KBM-7 (cell line): ENCODE measurements at regions not wholly inside any gene's neighbourhood (a gene's known extent, or its start where the extent isn't known, plus 50 kb on each side); places are given as distances from the start of the nearest gene placed in this dataset.
A peak's percentile ranks its signal among the peaks of the same experiment; 100 is the strongest.

Experiments
- DNase-seq: peaks from one replicate; pipeline ENCODE4 v3.0.0-alpha.2; 2015
- in situ Hi-C: fragments of 300-500 bp; cut with MboI; formaldehyde crosslinking; loops from 2 replicates; pipeline ENCODE4 v1.14.3; 2020; ENCODE audit warnings: low sequenced_read_pairs, low pct_unique_long_range_greater_than_20kb, mixed read lengths

GRCh38 chr3:16797831-16798230, 86.9 kb upstream of the PLCL2 start:
- in situ Hi-C loops: no loop called here
- DNase-seq: no peak

GRCh38 chr3:16798738-16799137, 86.0 kb upstream of the PLCL2 start:
- in situ Hi-C loops: no loop called here

GRCh38 chr3:16800361-16800760, 84.4 kb upstream of the PLCL2 start:
- DNase-seq: no peak
- in situ Hi-C loops: no loop called here

More at GRCh38 chr3:16798738-16799137, 86.0 kb upstream of the PLCL2 start:
- no peak for DNase-seq

GRCh38 chr3:16801223-16801622, 83.5 kb upstream of the PLCL2 start:
- in situ Hi-C loops: no loop called here
- DNase-seq: peak; percentile 83

- in situ Hi-C loops: no loop called here
- DNase-seq: peak; percentile 72
These were observed 83.1 kb upstream of the PLCL2 start for GRCh38 chr3:16801698-16802097.

- no peak for DNase-seq
- in situ Hi-C loops: no loop called here
These were observed 82.4 kb upstream of the PLCL2 start for GRCh38 chr3:16802389-16802788.

- DNase-seq: no peak
- in situ Hi-C loops: no loop called here
These were observed 81.7 kb upstream of the PLCL2 start for GRCh38 chr3:16803019-16803418.

GRCh38 chr3:16807391-16807790, 77.4 kb upstream of the PLCL2 start:
- in situ Hi-C loops: no loop called here
- no peak for DNase-seq

- in situ Hi-C loops: no loop called here
- DNase-seq: no peak
These were observed 76.2 kb upstream of the PLCL2 start for GRCh38 chr3:16808393-16809107.

- DNase-seq: no peak
- in situ Hi-C loops: no loop called here
These were observed 75.3 kb upstream of the PLCL2 start for GRCh38 chr3:16809482-16809881.

- in situ Hi-C loops: no loop called here
- DNase-seq: no peak
These were observed 74.8 kb upstream of the PLCL2 start for GRCh38 chr3:16809993-16810392.

GRCh38 chr3:16810593-16811367, 74.0 kb upstream of the PLCL2 start:
- no peak for DNase-seq
- in situ Hi-C loops: no loop called here

GRCh38 chr3:16811950-16812349, 72.8 kb upstream of the PLCL2 start:
- in situ Hi-C loops: no loop called here

GRCh38 chr3:16813336-16813735, 71.4 kb upstream of the PLCL2 start:
- no peak for DNase-seq
- in situ Hi-C loops: no loop called here

More at GRCh38 chr3:16811950-16812349, 72.8 kb upstream of the PLCL2 start:
- DNase-seq: no peak

GRCh38 chr3:16816048-16816780, 68.5 kb upstream of the PLCL2 start:
- in situ Hi-C loops: no loop called here
- DNase-seq: no peak

GRCh38 chr3:16817197-16817596, 67.6 kb upstream of the PLCL2 start:
- no peak for DNase-seq
- in situ Hi-C loops: no loop called here

GRCh38 chr3:16818194-16818593, 66.6 kb upstream of the PLCL2 start:
- DNase-seq: no peak
- in situ Hi-C loops: no loop called here

GRCh38 chr3:16818945-16819344, 65.8 kb upstream of the PLCL2 start:
- no peak for DNase-seq
- in situ Hi-C loops: no loop called here

GRCh38 chr3:16820485-16820884, 64.3 kb upstream of the PLCL2 start:
- DNase-seq: no peak
- in situ Hi-C loops: no loop called here

- in situ Hi-C loops: no loop called here
- no peak for DNase-seq
These were observed 63.7 kb upstream of the PLCL2 start for GRCh38 chr3:16821053-16821452.
